ENCODE measurements at regions not wholly inside any gene's neighbourhood (a gene's known extent, or its start where the extent isn't known, plus 50 kb on each side); places are given as distances from the start of the nearest gene placed in this dataset.
A peak's percentile ranks its signal among the peaks of the same experiment; 100 is the strongest.

DNA sequence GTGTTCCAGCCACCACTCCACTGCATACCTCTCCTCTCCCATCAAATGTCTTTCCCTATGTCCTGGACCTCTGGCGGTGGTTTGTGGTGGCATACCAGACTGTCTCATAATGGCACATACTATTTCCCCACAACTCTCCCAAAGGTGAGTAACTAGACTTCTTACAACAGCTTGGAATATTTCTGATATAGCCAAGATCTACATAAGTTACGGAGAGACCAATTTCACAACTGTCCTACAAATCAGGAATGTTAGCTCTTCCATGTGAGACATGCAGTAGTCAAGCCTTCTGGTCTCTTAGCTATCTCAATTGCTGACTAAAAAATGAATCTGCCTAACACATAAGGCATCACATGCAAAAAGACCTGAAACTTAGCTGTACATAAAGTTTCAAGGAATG, 588.9 kb downstream of the RNF144B start:
- no peak for DNase-seq

DNA sequence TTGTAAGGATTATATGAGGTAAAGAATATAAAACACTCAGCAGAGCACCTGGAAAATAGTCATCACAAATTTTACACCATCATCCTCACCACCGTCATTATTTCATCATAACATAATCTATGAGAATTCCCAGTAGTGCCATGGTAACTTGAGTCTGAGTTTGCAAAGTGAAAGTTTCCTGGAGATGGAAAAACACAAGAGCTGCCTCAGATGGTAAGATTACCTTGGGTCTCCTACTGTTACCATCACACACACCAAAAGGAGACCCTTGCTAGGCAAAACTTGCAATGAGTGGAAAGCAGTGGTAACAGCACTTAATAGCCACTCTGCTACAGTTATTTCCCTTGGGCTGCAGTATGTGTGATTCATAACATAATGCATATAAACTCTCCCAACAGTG, 589.8 kb downstream of the RNF144B start:
- DNase-seq: no peak

GRCh38 chr6:18978337-18979128, 591.4 kb downstream of the RNF144B start:
- DNase-seq: no peak

DNA sequence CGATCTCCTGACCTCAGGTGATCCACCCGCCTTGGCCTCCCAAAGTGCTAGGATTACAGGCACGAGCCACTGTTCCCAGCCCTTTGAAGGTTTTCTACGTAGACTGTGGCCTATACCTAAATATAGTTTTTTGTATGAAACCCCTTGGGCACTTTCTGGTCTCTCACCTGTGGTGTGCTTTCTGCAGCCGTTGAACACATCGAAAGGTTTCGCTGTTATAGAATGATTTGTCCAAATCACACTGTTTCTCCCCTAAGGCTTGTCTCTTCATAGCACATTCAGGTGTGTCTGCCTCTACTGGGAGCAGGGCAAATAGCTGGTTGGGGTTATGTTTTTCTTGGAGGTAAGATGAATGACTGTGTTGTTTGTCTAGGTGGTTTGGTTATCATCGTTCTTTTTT, 597.9 kb downstream of the RNF144B start:
- DNase-seq: no peak

DNA sequence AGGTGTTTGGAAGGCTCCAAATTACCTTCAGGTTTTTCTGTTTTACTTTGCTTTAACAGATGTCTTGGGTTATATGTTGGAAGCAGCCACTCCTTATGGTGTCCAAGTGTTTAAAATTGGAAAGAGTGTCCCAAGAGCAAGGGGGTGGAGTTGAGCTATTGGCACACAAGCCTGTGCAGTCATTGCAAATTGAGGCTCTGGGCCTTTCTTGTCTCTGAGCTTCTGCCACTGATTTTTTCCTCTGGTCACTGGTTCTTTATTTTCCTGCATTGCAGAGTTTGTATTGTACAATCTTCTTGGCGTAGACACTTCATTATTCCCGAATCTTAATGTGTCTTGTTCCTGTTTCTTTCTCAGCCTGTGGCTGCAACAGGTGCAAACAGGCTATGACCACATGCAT, 598.8 kb downstream of the RNF144B start:
- DNase-seq: no peak

GRCh38 chr6:18988636-18989035, 601.5 kb downstream of the RNF144B start:
- no peak for DNase-seq

DNA sequence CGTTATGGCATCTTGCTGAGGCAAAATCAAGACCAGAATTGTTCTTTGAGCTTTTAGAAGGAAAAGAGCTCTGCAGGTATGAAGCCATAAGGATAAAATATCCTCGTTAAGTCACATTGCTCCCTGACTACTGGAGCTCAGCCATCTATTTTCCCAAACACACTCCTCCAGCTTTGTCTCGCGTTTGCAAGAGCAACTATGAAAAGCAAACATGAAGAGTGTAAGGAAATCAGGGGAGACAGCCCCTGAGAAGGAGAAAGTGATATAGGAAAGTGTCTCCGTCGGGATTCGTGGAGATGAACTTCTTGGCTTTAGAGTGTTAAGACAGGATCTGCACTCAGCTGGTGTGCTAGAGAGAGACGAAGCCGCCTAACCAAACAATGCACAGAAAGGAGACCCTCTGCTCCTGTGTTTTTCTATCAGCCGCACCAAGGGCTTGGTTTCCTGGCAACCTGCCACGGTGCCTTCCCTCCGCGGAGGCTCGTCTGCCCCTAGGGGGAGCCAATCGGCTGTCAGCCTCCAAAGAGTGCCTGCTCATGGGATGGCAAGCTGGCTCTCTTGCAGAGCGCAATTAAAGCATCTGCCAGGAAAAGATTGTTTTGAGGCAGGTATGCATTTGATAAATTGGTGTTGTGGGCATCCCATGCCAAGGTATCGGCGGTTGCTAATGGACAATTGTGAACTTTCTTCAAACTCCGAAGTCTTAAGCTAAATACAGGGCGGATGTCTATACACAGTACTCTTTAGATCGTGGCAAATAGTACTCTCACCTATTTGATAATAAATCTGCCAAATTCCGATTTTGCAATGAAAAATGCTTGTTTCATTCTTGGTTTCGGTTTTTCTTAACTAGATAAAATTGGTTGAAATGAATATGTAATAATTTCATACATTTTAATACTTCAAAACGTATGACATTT, 603.2 kb downstream of the RNF144B start:
- DNase-seq: peak; percentile 60

- DNase-seq: no peak
These were observed 610.3 kb downstream of the RNF144B start for GRCh38 chr6:18997375-18997826.

GRCh38 chr6:19002976-19003560, 615.9 kb downstream of the RNF144B start:
- DNase-seq: no peak

DNA sequence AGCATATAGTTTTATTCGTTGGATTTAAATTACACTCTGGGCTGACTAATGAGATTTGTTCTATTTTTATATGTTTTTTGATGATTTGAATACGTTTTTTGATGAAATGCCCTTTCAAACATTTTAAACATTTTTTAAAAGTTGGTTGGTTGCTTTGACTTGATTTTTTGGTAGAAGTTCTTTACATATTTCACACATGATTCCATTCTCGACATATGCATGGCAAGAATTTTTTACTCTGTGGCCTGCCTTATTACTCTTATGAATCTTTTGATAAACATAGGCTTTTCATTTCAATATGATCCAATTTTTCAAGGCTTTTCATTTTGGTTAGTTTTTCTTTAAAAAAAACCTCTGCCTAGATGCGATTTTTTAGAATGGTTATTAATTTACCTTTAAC, 617.0 kb downstream of the RNF144B start:
- no peak for DNase-seq

DNA sequence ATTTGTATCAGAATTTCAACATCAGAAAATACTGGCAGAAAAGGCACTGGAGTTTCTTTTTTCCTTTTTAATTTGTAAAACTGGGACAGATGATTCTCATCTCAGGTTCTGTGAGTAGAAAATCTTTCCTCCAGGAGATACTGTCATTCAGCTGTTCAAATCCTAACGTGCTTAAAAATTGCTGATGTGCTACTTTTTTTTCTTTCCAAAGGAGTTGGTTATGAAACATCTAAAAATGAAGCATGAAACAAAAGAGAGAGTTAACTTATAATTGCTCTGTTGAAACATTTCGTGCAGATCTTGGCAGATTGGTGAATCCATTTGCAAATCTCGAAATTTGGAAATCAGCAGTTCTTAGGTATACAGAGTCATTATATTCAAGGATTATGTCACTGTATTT, 622.6 kb downstream of the RNF144B start:
- DNase-seq: no peak

- DNase-seq: no peak
These were observed 626.0 kb downstream of the RNF144B start for GRCh38 chr6:19013026-19013705.

- no peak for DNase-seq
These were observed 637.6 kb downstream of the RNF144B start for GRCh38 chr6:19024737-19025136.

GRCh38 chr6:19028201-19028600, 641.1 kb downstream of the RNF144B start:
- DNase-seq: no peak

GRCh38 chr6:19032591-19033295, 645.6 kb downstream of the RNF144B start:
- no peak for DNase-seq

- no peak for DNase-seq
These were observed 646.5 kb downstream of the RNF144B start for GRCh38 chr6:19033683-19034082.

DNA sequence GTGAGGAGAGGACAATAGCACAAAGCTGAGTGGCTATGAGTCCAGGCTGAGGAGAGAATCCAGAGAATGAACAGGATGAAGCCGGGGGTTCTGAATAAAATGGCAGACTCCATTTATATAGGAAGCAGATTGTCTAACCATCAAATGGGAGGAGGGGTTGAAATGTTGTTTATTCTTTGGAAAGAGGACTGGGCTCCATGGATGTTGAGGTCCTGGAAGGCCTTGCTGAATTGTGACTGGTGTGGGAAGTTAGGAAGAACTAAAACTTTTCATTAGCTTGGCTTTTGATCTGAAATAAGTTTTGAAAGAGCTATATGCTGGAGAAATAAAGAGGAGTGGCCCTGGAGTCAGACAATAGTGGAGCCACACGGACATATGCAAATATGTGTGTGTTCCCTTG, 647.8 kb downstream of the RNF144B start:
- no peak for DNase-seq

- DNase-seq: no peak
These were observed 648.5 kb downstream of the RNF144B start for GRCh38 chr6:19035461-19036195.

GRCh38 chr6:19036196-19036555, 649.0 kb downstream of the RNF144B start:
- DNase-seq: no peak

DNA sequence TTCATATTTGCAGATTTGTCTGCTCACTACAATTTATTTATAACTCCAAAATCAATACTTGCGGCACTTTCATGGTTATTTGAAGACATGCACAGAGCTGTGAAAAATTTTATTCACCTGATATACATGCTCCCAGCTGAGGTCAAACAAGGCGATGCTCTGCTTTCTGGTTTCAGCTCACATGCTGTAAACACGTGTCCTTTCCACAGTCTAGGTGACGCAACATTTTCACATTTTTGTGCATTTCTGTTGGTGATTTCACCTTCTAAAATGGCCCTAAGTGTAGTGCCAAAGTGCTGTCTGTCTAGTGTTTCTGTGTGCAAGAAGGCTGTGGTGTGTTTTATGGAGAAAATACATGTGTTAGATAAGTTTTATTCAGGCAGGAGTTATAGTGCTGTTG, 650.5 kb downstream of the RNF144B start:
- DNase-seq: no peak

- DNase-seq: no peak
These were observed 652.1 kb downstream of the RNF144B start for GRCh38 chr6:19039287-19039686.

- no peak for DNase-seq
These were observed 654.8 kb downstream of the RNF144B start for GRCh38 chr6:19041906-19042305.

Data from activated CD4-positive, alpha-beta T cell treated with anti-CD3 and anti-CD28 coated beads for 48 hours (primary cell).